CD4-positive, alpha-beta memory T cell (primary cell): ENCODE measurements at regions not wholly inside any gene's neighbourhood (a gene's known extent, or its start where the extent isn't known, plus 50 kb on each side); places are given as distances from the start of the nearest gene placed in this dataset.
"Not testable (repeated sequence)": the region's sequence is repeated elsewhere in the genome, so short reads cannot be mapped to it uniquely, and the experiment has no call there.

ENCODE experiments used
- CTCF ChIA-PET: fragments of 350-600 bp; sonication (Branson Sonifier 250); formaldehyde crosslinking; loops from one replicate; lab custom pipeline; 2021; ENCODE audit warnings: inconsistent platforms; ENCODE audit not compliant: partially characterized antibody; lab: Charles Lee
- POLR2A ChIA-PET: fragments of 350-600 bp; sonication (Branson Sonifier 250); formaldehyde crosslinking; loops from one replicate; lab custom pipeline; 2021; ENCODE audit not compliant: partially characterized antibody; lab: Charles Lee
- DNase-seq, 5 donors: peaks; one replicate each; pipeline versions ENCODE4 v3.0.0 to v3.0.0-alpha.2; 2020 to 2022; ENCODE audit warnings: mixed read lengths in 1 of 5
- H3K27ac ChIP-seq: one replicate; pipeline ENCODE4 v1.7.0; 2013; ENCODE audit warnings: low read depth, low read length
- H3K27me3 ChIP-seq: 2 replicates; pipeline ENCODE4 v1.7.0; 2013; ENCODE audit warnings: mild to moderate bottlenecking, low read length, moderate library complexity; ENCODE audit not compliant: insufficient read depth
- H3K36me3 ChIP-seq: 2 replicates; pipeline ENCODE4 v1.7.0; 2013; ENCODE audit warnings: mild to moderate bottlenecking, low read length, moderate library complexity; ENCODE audit not compliant: insufficient read depth
- H3K4me1 ChIP-seq: 2 replicates; pipeline ENCODE4 v1.7.0; 2013; ENCODE audit warnings: mild to moderate bottlenecking, low read length, moderate library complexity; ENCODE audit not compliant: insufficient read depth
- H3K4me3 ChIP-seq, 2 donors: one replicate each; pipeline ENCODE4 v1.7.0; 2013; ENCODE audit warnings: low read length in 2 of 2, mild to moderate bottlenecking in 1 of 2
- H3K9me3 ChIP-seq, 2 donors: one replicate each; pipeline ENCODE4 v1.7.0; 2013; ENCODE audit warnings: low read length in 2 of 2, control low read depth in 1 of 2; ENCODE audit not compliant: control insufficient read depth in 1 of 2
- H3K27ac Mint-ChIP-seq, 7 donors: one replicate each; pipeline ENCODE4 v1.8.0; 2020 to 2021; ENCODE audit warnings: mixed read lengths in 7 of 7, mild to moderate bottlenecking in 6 of 7, inconsistent platforms in 3 of 7, moderate library complexity in 3 of 7
- H3K27me3 Mint-ChIP-seq, 2 donors: one replicate each; pipeline ENCODE4 v1.8.0; 2020 to 2021; ENCODE audit warnings: mixed read lengths in 2 of 2
- H3K36me3 Mint-ChIP-seq, 2 donors: one replicate each; pipeline ENCODE4 v1.8.0; 2020 to 2021; ENCODE audit warnings: mixed read lengths in 2 of 2, inconsistent platforms in 1 of 2, mild to moderate bottlenecking in 1 of 2
- H3K4me1 Mint-ChIP-seq, 4 donors: one replicate each; pipeline ENCODE4 v1.8.0; 2020 to 2021; ENCODE audit warnings: mixed read lengths in 4 of 4, mild to moderate bottlenecking in 1 of 4
- H3K4me3 Mint-ChIP-seq, 8 donors: one replicate each; pipeline ENCODE4 v1.8.0; 2020 to 2021; ENCODE audit warnings: mixed read lengths in 8 of 8, mild to moderate bottlenecking in 7 of 8, moderate library complexity in 6 of 8, inconsistent platforms in 3 of 8
- H3K9me3 Mint-ChIP-seq, 8 donors: one replicate each; pipeline ENCODE4 v1.8.0; 2020 to 2021; ENCODE audit warnings: mixed read lengths in 8 of 8, mild to moderate bottlenecking in 5 of 8, inconsistent platforms in 3 of 8, moderate library complexity in 1 of 8
- intact Hi-C: fragments of 100-400 bp; cut with micrococcal nuclease; formaldehyde crosslinking; loops from one replicate; pipeline ENCODE4 v1.15.1; 2023

DNA sequence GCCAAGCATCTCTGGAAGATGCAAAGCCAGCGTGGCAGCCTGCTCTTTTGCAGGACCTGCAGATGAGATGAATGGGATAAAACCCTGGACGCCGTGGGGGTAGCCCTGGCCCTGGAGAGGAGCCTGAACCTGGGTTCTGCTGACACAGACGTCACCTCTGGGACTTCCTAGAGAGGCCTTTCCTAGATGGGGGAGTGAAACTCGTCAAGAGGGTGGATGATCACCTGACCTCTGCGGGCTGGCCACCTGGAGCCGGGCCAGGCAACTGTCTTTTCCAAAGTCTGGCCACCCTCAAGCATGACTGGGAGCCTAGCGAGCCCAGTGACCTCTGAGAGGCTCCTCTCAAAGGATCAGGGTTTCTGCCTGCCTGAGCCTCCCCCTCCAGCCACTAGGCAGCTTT lies 529.0 kb downstream of the KCNJ18 start:
- Mint-ChIP-seq H3K4me3 (no peak overlapping the region), H3K27me3 (no peaks in the 10 kb centered on the region), H3K4me1 (no peaks in the 10 kb centered on the region), H3K9me3 (peaks cover 0 to 15% (median 5%) of the 10 kb centered on the region in 8 donors), H3K36me3 (no peaks in the 10 kb centered on the region), H3K27ac (no peak overlapping the region)
- Histone ChIP-seq H3K4me3 (no peak overlapping the region), H3K4me1 (no peaks in the 10 kb centered on the region), H3K36me3 (no peaks in the 10 kb centered on the region), H3K27ac (no peak overlapping the region), H3K27me3 (no peaks in the 10 kb centered on the region), H3K9me3 (no peaks in the 10 kb centered on the region)
- intact Hi-C loops: no loop called here
- no peak for DNase-seq
- POLR2A ChIA-PET: no interaction called here
- CTCF ChIA-PET: no interaction called here

DNA sequence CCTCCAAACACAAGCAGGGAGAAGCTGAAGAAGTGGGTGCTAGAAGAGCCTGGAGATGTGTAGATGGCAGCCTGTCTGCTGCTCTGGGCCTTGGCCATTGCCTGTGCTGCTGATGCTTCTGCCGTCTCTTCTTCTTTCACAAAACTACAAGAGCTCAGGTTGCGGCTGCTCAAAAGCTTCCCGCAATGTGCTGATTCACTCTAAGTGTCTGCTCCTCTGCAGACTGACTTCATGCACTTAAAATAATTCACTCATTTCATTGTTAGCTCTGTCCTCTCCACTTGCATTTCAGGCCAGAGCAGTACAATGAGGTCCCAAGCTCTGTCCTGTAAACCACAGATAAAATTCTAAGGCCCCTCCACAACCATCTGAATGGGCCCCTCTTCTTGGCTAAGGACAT lies 534.2 kb downstream of the KCNJ18 start:
- H3K36me3 ChIP-seq, intact Hi-C loops, H3K9me3 ChIP-seq, H3K4me1 ChIP-seq, H3K27me3 ChIP-seq, DNase-seq, POLR2A ChIA-PET, H3K27ac Mint-ChIP-seq, H3K4me3 ChIP-seq, H3K27me3 Mint-ChIP-seq, H3K36me3 Mint-ChIP-seq, H3K27ac ChIP-seq, H3K4me1 Mint-ChIP-seq, H3K4me3 Mint-ChIP-seq: not testable (repeated sequence)
- CTCF ChIA-PET: interaction anchor here (1.2 kb wide), 1 partner anchor 28 kb away, joined by 3 read pairs; no protein-coding TSS in a partner anchor
- H3K9me3 Mint-ChIP-seq: peaks cover 0 to 18% (median 5%) of the 10 kb centered on the region in 8 donors

DNA sequence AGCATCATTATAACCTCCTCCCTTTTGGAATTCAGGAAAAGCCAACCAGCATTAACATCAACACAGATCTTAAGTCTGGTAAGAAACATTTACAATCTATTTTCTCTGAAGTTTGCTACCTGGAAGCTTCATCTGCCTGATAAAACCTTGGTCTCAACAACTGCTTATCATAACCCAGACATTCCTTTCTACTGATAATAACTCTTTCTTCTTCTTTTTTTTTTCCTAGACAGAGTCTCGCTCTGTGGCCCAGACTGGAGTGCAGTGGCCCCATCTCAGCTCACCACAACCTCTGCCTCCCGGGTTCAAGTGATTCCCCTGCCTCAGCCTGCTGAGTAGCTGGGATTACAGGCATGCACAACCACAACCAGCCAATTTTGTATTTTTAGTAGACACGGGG lies 534.6 kb downstream of the KCNJ18 start:
- H3K27ac Mint-ChIP-seq, H3K36me3 ChIP-seq, DNase-seq, intact Hi-C loops, H3K27me3 ChIP-seq, POLR2A ChIA-PET, H3K4me3 Mint-ChIP-seq, H3K4me3 ChIP-seq, H3K9me3 ChIP-seq, H3K36me3 Mint-ChIP-seq, H3K27ac ChIP-seq, H3K4me1 Mint-ChIP-seq, H3K4me1 ChIP-seq, H3K27me3 Mint-ChIP-seq: not testable (repeated sequence)
- peaks cover 0 to 21% (median 5%) of the 10 kb centered on the region in 8 donors for H3K9me3 Mint-ChIP-seq
- CTCF ChIA-PET: interaction anchor here (1.2 kb wide), 1 partner anchor 27 kb away, joined by 3 read pairs; no protein-coding TSS in a partner anchor

DNA sequence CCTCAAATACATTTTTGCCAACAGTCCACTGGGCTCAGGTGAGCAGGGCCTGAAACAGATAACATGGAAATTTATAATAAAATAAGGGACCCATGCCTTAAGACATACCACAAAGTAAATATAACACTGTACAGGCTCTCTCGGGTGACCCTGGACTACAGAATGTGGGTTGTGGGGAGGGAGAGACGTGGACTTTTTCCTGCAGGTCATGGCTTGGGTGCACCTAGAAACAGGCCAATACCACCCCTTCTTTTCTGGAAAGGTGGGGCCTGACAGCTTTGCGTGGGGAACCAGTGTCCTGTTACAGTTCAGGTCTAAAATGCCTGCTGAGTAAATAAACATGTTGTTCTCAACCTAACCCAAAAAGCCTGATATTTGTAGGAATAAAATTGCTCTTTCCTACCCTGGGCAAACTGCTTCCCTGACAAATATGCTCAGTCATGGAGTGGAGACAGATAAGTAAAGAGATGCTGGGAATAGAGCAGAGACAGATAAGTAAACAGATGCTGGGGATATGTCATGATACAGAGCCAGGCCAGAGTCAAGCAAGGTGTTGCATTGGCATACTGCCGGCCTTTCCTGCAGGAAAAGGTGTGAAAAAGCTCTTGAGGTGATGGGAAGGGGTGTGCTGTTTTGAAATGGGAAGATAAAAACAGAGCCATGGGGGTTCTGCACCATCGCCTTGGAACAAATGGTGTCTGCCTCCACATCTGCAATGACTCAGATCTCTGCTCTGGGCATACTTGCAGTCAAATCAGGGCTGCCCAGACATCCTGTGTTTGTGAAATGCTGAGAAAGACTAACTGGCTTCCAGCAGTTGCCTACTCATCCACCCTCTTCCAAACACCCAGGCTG lies 535.6 kb downstream of the KCNJ18 start:
- H3K27ac Mint-ChIP-seq, H3K36me3 Mint-ChIP-seq, H3K4me3 Mint-ChIP-seq, intact Hi-C loops, H3K27me3 Mint-ChIP-seq, H3K36me3 ChIP-seq, H3K4me1 ChIP-seq, H3K4me1 Mint-ChIP-seq, POLR2A ChIA-PET, H3K27me3 ChIP-seq, H3K9me3 ChIP-seq, H3K27ac ChIP-seq, DNase-seq, H3K4me3 ChIP-seq: not testable (repeated sequence)
- CTCF ChIA-PET: interaction anchor here (1.2 kb wide), 1 partner anchor 26 kb away, joined by 3 read pairs; no protein-coding TSS in a partner anchor
- H3K9me3 Mint-ChIP-seq: peaks cover 0 to 25% (median 7%) of the 10 kb centered on the region in 8 donors

DNA sequence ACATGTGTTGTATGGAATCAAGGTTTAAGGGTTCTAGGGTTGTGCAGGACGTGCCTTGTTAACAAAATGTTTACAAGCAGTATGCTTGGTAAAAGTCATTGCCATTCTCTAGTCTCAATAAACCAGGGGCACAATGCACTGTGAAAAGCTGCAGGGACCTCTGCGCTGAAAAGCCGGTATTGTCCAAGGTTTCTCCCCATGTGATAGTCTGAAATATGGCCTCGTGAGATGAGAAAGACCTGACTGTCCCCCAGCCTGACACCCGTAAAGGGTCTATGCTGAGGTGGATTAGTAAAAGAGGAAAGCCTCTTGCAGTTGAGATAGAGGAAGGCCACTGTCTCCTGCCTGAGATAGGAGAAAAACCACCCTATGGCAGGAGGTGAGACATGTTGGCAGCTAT lies 537.5 kb downstream of the KCNJ18 start:
- H3K4me3 Mint-ChIP-seq, POLR2A ChIA-PET, CTCF ChIA-PET, H3K36me3 Mint-ChIP-seq, H3K4me1 Mint-ChIP-seq, H3K36me3 ChIP-seq, H3K9me3 ChIP-seq, H3K27ac ChIP-seq, intact Hi-C loops, H3K27me3 Mint-ChIP-seq, H3K4me1 ChIP-seq, H3K4me3 ChIP-seq, H3K27ac Mint-ChIP-seq, H3K27me3 ChIP-seq, DNase-seq: not testable (repeated sequence)
- H3K9me3 Mint-ChIP-seq: peaks cover 0 to 27% (median 8%) of the 10 kb centered on the region in 8 donors

DNA sequence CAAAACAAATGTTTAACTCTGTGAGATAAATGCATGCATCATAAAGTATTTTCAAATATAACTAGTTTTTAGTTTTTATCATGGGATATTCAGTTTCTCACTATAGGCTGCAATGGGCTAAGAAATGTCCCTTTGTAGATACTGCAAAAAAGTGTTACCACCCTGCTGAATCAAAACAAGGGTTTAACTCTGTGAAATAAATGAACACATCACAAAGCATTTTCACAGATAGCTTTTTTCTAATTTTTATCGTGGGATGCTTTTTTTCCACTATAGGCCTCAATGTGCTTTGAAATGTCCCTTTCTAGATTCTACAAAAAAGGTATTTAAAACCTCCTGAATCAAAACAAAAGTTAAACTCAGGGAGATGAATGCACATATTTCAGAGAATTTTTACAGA lies 541.1 kb downstream of the KCNJ18 start:
- H3K4me3 Mint-ChIP-seq: no peak overlapping the region
- H3K27me3 Mint-ChIP-seq: no peaks in the 10 kb centered on the region
- CTCF ChIA-PET: no interaction called here
- H3K27ac ChIP-seq: no peak overlapping the region
- no peaks in the 10 kb centered on the region for H3K36me3 ChIP-seq
- peaks cover 0 to 31% (median 6%) of the 10 kb centered on the region in 8 donors for H3K9me3 Mint-ChIP-seq
- no peak for DNase-seq
- H3K27me3 ChIP-seq: no peaks in the 10 kb centered on the region
- intact Hi-C loops: no loop called here
- H3K27ac Mint-ChIP-seq: no peak overlapping the region
- no peaks in the 10 kb centered on the region for H3K9me3 ChIP-seq
- peaks cover 0 to 2% of the 10 kb centered on the region in 2 donors for H3K36me3 Mint-ChIP-seq
- POLR2A ChIA-PET: no interaction called here
- H3K4me1 ChIP-seq: no peaks in the 10 kb centered on the region
- H3K4me3 ChIP-seq: no peak overlapping the region
- H3K4me1 Mint-ChIP-seq: no peaks in the 10 kb centered on the region

DNA sequence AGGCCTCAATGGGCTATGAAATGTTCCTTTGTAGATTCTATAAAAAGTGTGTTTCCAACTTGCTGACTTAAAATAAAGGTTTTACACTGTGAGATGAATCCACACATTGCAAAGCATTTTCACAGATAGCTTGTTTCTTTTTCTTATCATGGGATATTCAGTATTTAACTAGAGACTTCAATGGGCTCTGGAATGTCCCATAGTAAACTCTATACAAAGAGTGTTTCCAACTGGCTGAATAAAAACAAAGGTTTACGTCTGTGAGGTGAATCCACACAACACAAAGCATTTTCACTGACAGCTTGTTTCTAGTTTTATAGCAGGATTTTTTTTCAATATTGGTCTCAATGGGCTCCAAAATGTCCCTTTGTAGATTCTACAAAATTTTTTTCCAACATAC lies 550.1 kb downstream of the KCNJ18 start:
- no peaks in the 10 kb centered on the region for H3K36me3 Mint-ChIP-seq
- Histone ChIP-seq H3K27me3 (no peaks in the 10 kb centered on the region), H3K36me3 (no peaks in the 10 kb centered on the region), H3K27ac (no peak overlapping the region), H3K9me3 (no peaks in the 10 kb centered on the region), H3K4me1 (no peaks in the 10 kb centered on the region), H3K4me3 (no peak overlapping the region)
- intact Hi-C loops: no loop called here
- no peaks in the 10 kb centered on the region for H3K27me3 Mint-ChIP-seq
- CTCF ChIA-PET: no interaction called here
- POLR2A ChIA-PET: no interaction called here
- H3K4me1 Mint-ChIP-seq: no peaks in the 10 kb centered on the region
- peaks cover 0 to 14% (median 5%) of the 10 kb centered on the region in 8 donors for H3K9me3 Mint-ChIP-seq
- H3K27ac Mint-ChIP-seq: no peak overlapping the region
- DNase-seq: no peak
- no peak overlapping the region for H3K4me3 Mint-ChIP-seq
